NCI-H2227 (cell line): ENCODE measurements at regions not wholly inside any gene's neighbourhood (a gene's known extent, or its start where the extent isn't known, plus 50 kb on each side); places are given as distances from the start of the nearest gene placed in this dataset.

Experiments used
- DNase-seq: peaks from one replicate; lab custom pipeline; 2025; ENCODE audit not compliant: unreplicated experiment; lab: John Stamatoyannopoulos, UW

GRCh38 chr13:80504453-80504852, 163.5 kb upstream of the SPRY2 start:
- DNase-seq: no peak

- DNase-seq: no peak
Observed at GRCh38 chr13:80502359-80502758, 161.4 kb upstream of the SPRY2 start.

GRCh38 chr13:80501556-80501955, 160.6 kb upstream of the SPRY2 start:
- DNase-seq: no peak

GRCh38 chr13:80499536-80500290, 158.8 kb upstream of the SPRY2 start:
- no peak for DNase-seq

- no peak for DNase-seq
Observed at GRCh38 chr13:80498433-80498832, 157.5 kb upstream of the SPRY2 start.

- no peak for DNase-seq
Observed at GRCh38 chr13:80497978-80498377, 157.1 kb upstream of the SPRY2 start.

GRCh38 chr13:80497439-80497838, 156.5 kb upstream of the SPRY2 start:
- no peak for DNase-seq

GRCh38 chr13:80496721-80497397, 155.9 kb upstream of the SPRY2 start:
- DNase-seq: no peak

- DNase-seq: peak; percentile 2
Observed at GRCh38 chr13:80490491-80490943, 149.6 kb upstream of the SPRY2 start.

- no peak for DNase-seq
Observed at GRCh38 chr13:80486402-80486801, 145.5 kb upstream of the SPRY2 start.

GRCh38 chr13:80483157-80483556, 142.2 kb upstream of the SPRY2 start:
- DNase-seq: no peak

GRCh38 chr13:80481588-80481987, 140.7 kb upstream of the SPRY2 start:
- DNase-seq: no peak

GRCh38 chr13:80477661-80478443, 136.9 kb upstream of the SPRY2 start:
- no peak for DNase-seq

- DNase-seq: no peak
Observed at GRCh38 chr13:80476953-80477352, 136.0 kb upstream of the SPRY2 start.

- DNase-seq: no peak
Observed at GRCh38 chr13:80475718-80476117, 134.8 kb upstream of the SPRY2 start.

- no peak for DNase-seq
Observed at GRCh38 chr13:80473695-80474094, 132.8 kb upstream of the SPRY2 start.

GRCh38 chr13:80469853-80470381, 129.0 kb upstream of the SPRY2 start:
- DNase-seq: no peak

GRCh38 chr13:80469105-80469852, 128.4 kb upstream of the SPRY2 start:
- DNase-seq: no peak

- DNase-seq: no peak
Observed at GRCh38 chr13:80465321-80465720, 124.4 kb upstream of the SPRY2 start.

- DNase-seq: no peak
Observed at GRCh38 chr13:80463673-80464352, 122.9 kb upstream of the SPRY2 start.
